ENCODE measurements at regions not wholly inside any gene's neighbourhood (a gene's known extent, or its start where the extent isn't known, plus 50 kb on each side); places are given as distances from the start of the nearest gene placed in this dataset.

DNA sequence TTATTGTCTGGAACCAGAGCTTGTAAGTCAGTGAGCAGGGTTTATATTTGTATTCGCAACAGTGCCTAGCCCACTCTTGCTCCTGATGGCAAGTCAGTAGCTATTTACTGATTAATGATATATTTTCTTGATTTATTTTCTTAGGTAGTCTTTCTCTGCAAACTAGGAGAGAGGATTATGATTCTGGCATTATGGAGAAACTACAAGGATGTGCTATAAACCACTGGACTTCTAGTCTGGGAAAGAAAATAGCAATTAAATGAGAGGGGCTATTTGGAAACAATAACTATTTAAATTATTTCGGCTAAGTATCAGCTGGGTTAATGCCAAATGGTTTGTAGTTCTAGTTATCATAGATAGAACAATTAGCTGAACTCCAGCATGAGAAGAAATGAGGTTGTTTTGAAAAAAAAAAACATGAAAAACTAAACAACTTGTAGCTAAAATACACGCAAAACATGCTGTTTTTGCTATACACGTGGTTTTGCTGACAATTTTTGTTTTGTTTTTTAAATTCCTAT lies 304.9 kb upstream of the TCF21 start:
- TF ChIP-seq, protein P1, sequence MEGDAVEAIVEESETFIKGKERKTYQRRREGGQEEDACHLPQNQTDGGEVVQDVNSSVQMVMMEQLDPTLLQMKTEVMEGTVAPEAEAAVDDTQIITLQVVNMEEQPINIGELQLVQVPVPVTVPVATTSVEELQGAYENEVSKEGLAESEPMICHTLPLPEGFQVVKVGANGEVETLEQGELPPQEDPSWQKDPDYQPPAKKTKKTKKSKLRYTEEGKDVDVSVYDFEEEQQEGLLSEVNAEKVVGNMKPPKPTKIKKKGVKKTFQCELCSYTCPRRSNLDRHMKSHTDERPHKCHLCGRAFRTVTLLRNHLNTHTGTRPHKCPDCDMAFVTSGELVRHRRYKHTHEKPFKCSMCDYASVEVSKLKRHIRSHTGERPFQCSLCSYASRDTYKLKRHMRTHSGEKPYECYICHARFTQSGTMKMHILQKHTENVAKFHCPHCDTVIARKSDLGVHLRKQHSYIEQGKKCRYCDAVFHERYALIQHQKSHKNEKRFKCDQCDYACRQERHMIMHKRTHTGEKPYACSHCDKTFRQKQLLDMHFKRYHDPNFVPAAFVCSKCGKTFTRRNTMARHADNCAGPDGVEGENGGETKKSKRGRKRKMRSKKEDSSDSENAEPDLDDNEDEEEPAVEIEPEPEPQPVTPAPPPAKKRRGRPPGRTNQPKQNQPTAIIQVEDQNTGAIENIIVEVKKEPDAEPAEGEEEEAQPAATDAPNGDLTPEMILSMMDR (IDR thresholded peaks at IDR 0.05), result no peak
- TF ChIP-seq EZH2 (IDR thresholded peaks at IDR 0.05), result no peak
- TF ChIP-seq EZH2phosphoT487 (IDR thresholded peaks at IDR 0.05), result no peak

Data from neural progenitor cell (in vitro differentiated cells).